ENCODE measurements at regions not wholly inside any gene's neighbourhood (a gene's known extent, or its start where the extent isn't known, plus 50 kb on each side); places are given as distances from the start of the nearest gene placed in this dataset.

DNA sequence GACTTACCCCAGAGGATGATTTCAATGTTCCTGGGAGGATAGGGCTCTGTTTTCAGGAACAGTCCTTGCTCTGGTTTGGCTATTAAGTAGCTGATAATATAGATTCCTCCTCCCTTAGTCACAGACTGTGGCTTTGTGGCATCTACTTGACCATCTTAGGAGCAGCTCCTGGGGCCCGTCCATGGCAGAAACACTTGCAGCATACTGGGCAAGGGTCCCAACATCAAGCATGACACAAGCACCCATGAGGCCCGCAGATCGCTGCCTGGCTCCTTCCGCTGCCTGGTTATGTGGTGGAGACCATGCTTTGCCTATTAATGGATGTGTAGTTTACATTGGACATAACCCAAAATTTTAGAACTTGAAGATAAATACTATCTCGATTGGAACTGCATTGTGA, 170.1 kb downstream of the ICE1 start:
- Histone ChIP-seq H3K9ac (ENCODE audit: low read length in 3 of 3) (no peak overlapping the region), H3K27ac (ENCODE audit: low read depth in 2 of 2, low read length in 2 of 2) (no peak overlapping the region), H3K36me3 (ENCODE audit: control insufficient read depth in 2 of 3, insufficient read depth in 3 of 3, low read length in 3 of 3) (no peaks in the 10 kb centered on the region), H3K9me3 (ENCODE audit: control insufficient read depth in 2 of 3, insufficient read depth in 1 of 3, low read length in 3 of 3) (no peaks in the 10 kb centered on the region), H3K4me3 (ENCODE audit: low read length in 3 of 3) (no peak overlapping the region), H3K4me1 (ENCODE audit: control insufficient read depth in 2 of 3, insufficient read depth in 2 of 3, low read depth in 1 of 3, low read length in 3 of 3) (no peaks in the 10 kb centered on the region), H3K27me3 (ENCODE audit: control insufficient read depth, insufficient read depth, low read length) (no peaks in the 10 kb centered on the region)
- TF ChIP-seq, protein P1, sequence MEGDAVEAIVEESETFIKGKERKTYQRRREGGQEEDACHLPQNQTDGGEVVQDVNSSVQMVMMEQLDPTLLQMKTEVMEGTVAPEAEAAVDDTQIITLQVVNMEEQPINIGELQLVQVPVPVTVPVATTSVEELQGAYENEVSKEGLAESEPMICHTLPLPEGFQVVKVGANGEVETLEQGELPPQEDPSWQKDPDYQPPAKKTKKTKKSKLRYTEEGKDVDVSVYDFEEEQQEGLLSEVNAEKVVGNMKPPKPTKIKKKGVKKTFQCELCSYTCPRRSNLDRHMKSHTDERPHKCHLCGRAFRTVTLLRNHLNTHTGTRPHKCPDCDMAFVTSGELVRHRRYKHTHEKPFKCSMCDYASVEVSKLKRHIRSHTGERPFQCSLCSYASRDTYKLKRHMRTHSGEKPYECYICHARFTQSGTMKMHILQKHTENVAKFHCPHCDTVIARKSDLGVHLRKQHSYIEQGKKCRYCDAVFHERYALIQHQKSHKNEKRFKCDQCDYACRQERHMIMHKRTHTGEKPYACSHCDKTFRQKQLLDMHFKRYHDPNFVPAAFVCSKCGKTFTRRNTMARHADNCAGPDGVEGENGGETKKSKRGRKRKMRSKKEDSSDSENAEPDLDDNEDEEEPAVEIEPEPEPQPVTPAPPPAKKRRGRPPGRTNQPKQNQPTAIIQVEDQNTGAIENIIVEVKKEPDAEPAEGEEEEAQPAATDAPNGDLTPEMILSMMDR (IDR thresholded peaks at IDR 0.05; ENCODE audit: borderline replicate concordance, extremely low read depth, insufficient read depth) = no peak
- intact Hi-C loops (cut with DNase I) = no loop called here
- FAIRE-seq (no peak), DNase-seq (no peak)

DNA sequence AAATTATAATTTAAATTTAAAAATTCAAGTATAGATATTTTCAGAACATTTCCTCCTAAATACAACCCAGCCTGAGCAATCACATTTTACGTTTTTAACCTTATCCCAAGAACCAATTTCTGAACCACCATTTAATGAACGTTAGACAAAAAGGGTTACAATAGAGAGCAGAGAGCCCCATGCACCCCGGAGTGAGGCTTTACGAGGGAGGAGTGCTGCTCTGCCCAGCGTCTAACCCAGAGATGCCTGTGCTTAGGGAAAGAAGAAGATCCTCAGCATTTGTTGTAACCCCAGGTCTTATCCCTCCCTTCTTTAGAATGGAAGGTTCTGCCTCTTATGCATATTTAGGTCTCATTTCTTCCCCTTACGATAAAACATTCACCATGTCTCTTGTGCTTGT, 169.1 kb downstream of the ICE1 start:
- no peak for DNase-seq
- TF ChIP-seq, protein P1 (IDR thresholded peaks at IDR 0.05; ENCODE audit: borderline replicate concordance, extremely low read depth, insufficient read depth) = no peak
- H3K4me3 ChIP-seq (ENCODE audit: low read length in 3 of 3) = no peak overlapping the region
- intact Hi-C loops (cut with DNase I) = no loop called here
- no peaks in the 10 kb centered on the region for H3K9me3 ChIP-seq (ENCODE audit: control insufficient read depth in 2 of 3, insufficient read depth in 1 of 3, low read length in 3 of 3)
- FAIRE-seq = no peak
- H3K27ac ChIP-seq (ENCODE audit: low read depth in 2 of 2, low read length in 2 of 2) = no peak overlapping the region
- no peak overlapping the region for H3K9ac ChIP-seq (ENCODE audit: low read length in 3 of 3)
- no peaks in the 10 kb centered on the region for H3K36me3 ChIP-seq (ENCODE audit: control insufficient read depth in 2 of 3, insufficient read depth in 3 of 3, low read length in 3 of 3)
- no peaks in the 10 kb centered on the region for H3K27me3 ChIP-seq (ENCODE audit: control insufficient read depth, insufficient read depth, low read length)
- H3K4me1 ChIP-seq (ENCODE audit: control insufficient read depth in 2 of 3, insufficient read depth in 2 of 3, low read depth in 1 of 3, low read length in 3 of 3) = no peaks in the 10 kb centered on the region

DNA sequence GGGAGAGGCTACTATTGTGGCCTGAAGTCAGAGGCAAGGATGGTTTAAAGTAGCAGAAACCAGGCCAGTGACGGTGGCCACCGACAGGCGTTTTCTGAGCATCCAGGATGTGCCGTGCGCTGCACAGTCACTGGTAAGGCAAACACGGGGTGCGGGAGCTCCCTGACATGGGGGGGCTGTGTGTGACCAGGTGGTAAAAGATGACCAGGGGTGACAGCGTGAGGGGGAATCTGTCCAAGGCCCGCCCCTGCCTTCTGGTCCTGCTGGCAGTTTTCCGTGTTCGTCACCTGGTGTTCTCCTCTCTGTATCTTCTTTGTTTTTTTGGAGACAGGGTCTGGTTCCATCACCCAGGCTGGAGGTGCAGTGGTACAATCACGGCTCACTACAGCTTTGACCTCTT, 167.4 kb downstream of the ICE1 start:
- Histone ChIP-seq H3K27me3 (ENCODE audit: control insufficient read depth, insufficient read depth, low read length) (no peaks in the 10 kb centered on the region), H3K4me1 (ENCODE audit: control insufficient read depth in 2 of 3, insufficient read depth in 2 of 3, low read depth in 1 of 3, low read length in 3 of 3) (no peaks in the 10 kb centered on the region), H3K9ac (ENCODE audit: low read length in 3 of 3) (no peak overlapping the region), H3K9me3 (ENCODE audit: control insufficient read depth in 2 of 3, insufficient read depth in 1 of 3, low read length in 3 of 3) (no peaks in the 10 kb centered on the region), H3K27ac (ENCODE audit: low read depth in 2 of 2, low read length in 2 of 2) (no peak overlapping the region), H3K36me3 (ENCODE audit: control insufficient read depth in 2 of 3, insufficient read depth in 3 of 3, low read length in 3 of 3) (no peaks in the 10 kb centered on the region), H3K4me3 (ENCODE audit: low read length in 3 of 3) (no peak overlapping the region)
- TF ChIP-seq, protein P1 (IDR thresholded peaks at IDR 0.05; ENCODE audit: borderline replicate concordance, extremely low read depth, insufficient read depth) = no peak
- FAIRE-seq = no peak
- DNase-seq = no peak
- intact Hi-C loops (cut with DNase I) = no loop called here
